ENCODE measurements at regions not wholly inside any gene's neighbourhood (a gene's known extent, or its start where the extent isn't known, plus 50 kb on each side); places are given as distances from the start of the nearest gene placed in this dataset.
"Not testable (repeated sequence)": the region's sequence is repeated elsewhere in the genome, so short reads cannot be mapped to it uniquely, and the experiment has no call there.

DNA sequence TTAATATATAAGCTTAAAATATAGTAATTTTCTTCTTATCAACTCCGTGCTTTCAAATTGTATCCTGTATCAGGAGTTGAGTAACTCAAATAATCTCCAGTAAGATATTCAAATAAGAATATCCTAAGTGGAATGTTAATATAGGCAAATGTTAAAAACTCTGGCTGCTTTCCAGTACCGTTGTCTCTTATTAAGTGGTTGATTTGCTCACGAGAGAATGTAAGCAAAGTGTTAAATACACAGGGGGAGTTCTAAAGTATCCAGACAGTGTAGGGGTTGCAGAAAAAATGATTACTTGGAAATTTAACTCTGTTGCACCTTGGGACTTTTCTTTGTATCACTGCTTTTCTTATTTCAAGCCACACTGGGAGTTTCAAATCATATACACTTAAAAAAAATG lies 478.9 kb upstream of the TBL1XR1 start:
- DNase-seq (ENCODE audit: low spot score): no peak

DNA sequence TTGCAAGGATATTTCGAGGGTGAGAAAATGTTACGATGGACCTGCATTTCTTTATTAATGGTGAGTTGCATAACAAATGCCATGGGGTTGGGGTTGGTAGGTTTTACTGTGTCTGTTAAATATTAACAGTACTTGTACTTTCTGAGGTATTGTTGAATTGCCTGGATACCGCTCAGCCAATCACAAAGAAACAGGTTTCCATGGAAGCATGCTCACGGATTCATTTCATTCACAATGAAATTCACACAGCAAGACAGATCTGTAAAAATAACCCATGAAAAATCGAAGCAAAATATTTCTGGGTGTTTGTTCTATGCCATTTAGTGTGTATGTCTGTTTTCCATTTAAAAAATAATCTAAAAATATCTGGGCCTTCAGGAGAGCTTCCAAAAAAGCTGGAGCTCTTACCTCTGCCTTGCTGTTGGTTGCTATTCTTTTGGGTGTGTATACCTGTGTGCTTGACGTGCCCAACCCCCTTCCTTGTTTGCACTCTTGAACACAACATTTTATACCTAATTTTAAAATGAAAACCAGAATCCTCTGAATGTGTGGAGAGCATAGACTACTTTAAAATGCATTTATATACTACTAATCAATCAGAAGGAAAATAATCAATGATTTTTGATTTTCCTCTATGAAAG lies 479.8 kb upstream of the TBL1XR1 start:
- DNase-seq (ENCODE audit: low spot score): no peak

DNA sequence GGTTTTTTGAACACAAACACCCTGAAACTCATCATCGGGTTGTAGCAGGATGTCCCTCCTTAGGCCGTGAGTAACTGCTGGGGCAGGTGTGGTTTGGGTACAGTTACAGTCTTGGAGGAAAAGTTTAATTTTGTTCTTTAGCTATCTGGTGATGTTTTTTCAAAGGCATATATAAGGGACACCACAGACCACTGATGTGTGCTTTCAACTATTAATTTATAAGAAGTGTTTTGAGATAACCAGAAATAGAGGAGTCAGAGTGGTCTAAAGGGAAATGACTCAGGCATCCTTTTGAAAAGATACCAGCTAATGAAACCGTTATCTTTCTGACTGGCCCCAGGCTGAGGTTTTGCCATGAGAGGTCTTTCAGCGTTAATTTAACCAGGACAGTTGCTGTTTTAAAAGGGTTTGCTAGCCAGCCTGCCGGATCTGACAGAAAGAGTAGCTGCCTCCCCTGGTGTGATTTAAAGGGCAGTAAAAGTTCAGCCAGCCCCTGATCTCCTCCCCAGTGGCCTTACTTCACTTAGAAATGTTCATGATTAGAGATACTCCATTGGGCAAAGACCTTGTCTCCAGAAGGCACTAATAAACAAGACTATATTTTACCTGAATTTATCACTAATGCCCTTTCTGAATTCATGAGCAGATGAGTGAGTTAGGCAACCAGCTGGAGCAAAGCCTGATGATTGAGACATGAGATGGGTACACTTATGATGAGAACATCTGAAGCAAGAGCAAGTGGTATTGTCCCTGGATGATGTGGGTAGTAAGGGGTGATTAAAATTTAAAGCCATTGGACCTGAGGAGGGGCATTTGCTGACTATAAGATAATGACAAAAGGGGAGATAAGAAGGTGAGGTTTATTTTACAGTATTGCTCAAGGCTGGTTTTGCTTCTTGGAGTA lies 482.5 kb upstream of the TBL1XR1 start:
- no peak for DNase-seq (ENCODE audit: low spot score)

DNA sequence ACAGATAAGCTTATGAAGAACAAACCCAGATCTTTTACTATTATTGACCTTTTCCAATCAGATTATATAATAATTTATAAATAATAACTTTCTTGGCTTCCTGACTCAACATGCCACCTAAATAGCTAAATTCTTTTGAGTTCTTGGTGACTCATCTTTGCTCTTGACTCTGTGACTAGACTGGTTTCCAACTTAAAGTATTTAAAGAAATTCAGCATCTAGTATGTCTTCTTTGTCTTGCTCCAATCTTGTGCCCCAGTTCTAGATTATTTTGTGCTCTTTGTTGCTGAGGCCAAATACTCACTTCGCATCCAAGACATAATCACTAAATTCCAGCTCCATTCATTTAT lies 483.2 kb upstream of the TBL1XR1 start:
- DNase-seq (ENCODE audit: low spot score): no peak

DNA sequence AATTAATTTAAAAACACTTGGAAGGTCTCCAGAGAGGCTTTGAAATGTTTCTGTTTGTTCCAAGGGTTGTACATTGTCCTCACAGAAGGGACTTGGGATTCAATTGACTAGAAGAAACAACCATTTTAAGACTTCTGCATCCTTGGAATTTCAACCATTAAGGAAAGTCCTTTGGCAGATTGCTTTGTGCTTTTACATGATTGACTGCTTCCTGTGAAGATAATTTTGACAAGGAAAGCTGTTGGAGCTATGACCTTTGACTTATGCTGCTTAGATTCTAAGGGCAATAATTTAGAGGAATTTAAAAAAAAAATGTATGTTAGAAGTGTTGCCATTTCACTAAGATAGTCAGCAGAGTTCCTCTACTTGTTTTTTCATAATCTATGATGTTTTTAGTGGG lies 483.9 kb upstream of the TBL1XR1 start:
- no peak for DNase-seq (ENCODE audit: low spot score)

DNA sequence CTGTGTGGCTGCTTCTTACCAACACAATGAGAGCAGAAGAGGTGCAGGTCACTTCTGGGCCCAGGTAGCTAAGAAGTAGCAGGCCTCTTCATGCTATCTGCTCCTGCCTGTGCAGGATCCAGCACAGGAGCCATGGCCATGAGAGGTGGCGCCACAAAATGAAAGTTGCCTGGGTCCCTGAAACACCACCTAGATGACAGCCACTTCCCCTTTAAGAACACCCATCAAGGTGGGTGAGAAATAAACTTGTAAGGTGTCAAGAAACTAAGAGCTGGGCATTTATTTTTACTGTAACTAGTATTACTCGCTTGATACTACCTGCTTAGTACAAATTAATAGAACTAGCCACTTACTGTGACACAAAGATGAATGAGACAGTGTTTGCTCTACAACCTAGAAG lies 484.6 kb upstream of the TBL1XR1 start:
- no peak for DNase-seq (ENCODE audit: low spot score)

DNA sequence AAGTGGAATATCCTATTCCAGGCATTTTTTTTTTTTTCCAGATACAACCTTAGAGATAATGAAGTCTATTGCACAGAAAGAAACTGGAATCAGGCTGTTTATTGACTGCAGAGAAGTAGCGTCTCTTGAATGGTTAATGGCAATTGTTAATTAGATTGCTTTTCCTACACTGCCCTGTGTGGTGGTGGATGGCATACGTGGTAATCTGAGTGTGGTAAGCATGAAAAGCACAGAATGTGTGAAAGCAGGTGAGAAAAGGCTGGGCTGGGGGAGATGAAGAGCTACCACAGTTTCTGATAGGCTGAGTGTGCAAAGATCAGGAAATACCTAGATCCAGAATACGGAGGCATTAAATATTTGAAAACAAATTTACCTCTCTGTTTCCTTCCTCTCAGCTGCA lies 486.3 kb upstream of the TBL1XR1 start:
- DNase-seq (ENCODE audit: low spot score): no peak

DNA sequence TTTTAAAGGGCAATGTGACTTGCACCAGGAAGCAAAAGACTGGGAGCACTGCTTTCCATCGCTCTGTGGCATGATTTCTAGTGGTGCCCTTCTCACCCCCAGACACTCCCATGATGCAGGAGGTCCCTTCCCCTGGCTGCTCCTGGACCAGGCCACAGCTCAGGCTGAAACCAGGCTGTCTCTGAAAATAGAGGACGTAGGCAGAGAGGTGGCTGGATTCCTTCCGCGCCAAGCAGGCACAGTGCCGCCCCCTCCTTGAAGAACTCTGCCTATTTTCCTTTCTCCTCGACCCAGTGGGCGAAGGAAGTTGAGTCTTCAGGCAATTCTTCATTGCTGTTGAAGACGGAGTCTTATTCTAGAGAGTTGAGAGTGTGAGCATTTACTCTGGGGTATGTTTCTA lies 489.4 kb upstream of the TBL1XR1 start:
- DNase-seq (ENCODE audit: low spot score): no peak

DNA sequence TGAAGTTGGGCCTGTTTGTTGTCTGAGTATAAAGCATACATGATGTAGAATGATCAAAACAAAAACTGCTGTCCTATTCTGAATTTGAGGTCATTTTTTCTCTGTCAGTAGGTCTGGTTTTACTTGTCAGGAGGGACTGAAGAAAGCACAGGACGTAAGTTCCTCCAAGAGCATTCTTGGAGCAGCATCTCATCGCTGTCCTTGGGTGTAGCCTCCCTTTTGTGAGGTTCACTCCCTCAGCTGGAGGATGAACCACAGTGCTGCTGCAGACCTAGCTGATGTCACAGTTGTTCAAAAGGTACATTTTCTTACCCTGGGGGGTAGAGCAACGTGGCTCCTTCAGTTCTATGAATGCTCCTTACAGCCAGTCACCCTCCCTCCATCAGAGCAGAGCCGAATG lies 490.0 kb upstream of the TBL1XR1 start:
- no peak for DNase-seq (ENCODE audit: low spot score)

DNA sequence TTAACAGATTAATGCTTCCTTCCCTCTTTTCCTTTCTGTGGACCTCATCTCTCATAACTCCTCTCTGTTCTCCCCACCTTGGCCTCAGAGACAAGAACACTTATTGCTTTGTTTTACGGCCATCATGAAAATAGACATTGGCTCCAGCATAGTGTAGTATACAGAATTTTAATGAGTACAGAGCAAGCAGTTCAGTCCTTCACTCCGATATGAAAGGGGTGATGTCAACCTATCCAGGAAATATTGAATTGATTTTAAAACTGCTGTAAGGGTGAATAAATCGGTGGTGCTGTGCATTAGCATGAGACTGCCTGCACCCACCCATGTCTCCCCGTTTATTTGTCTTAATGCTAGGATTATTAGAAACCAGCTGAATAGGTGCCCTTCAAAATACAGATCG lies 490.9 kb upstream of the TBL1XR1 start:
- DNase-seq (ENCODE audit: low spot score): no peak

DNA sequence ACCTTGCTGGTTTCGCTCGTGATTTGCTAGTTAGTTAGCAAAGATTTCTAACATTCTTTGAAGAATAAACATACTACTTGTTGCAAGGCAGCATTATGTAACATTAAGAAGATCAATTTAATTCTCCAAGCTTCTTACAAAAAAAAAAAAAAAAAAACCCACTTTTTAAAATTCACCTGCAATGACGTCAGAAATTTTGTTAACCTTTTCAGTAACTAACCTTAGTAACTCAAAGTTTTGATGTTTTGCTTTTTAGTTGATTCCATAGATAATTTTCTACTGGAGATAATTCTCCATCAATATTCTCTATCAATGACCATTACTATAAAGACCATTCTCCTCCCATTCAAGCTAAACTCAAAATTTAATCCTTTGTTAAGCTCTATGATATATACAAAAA lies 491.8 kb upstream of the TBL1XR1 start:
- DNase-seq (ENCODE audit: low spot score): no peak

DNA sequence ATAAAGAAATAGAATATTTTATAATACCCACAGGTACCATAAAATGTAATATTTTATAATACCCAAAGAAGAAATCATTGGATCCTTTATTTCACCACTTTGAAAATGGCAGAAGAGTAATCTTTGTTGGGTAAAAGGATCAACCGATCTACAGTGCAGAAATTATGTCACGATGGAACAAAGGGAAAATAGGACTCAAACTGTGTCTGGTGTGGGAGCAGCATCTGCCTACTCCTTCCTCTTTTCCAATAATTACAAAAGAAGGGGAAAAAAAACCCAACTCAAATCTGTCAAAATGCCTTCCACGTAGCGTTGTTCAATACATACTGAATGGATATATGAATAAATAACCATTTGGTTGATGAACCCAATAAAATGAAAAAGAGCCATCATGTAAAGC lies 492.6 kb upstream of the TBL1XR1 start:
- DNase-seq (ENCODE audit: low spot score): no peak

DNA sequence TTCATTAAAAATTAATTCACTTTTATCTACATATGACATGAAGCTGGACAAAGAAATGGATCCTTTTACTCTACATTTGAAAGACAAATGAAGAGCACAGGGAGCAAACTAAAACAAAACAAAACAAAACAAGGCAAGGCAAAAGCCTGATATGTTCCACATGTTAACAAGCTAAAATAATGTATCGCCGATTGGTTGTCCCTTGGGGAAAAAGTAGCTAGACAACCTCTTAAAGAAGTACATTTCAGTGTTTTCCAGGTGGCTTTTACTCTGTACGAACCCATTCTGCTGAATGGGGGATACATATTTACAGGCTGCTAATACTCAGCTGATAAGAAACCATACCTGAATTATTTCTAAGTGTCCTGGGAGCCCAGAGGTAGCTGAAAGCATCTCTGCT lies 493.0 kb upstream of the TBL1XR1 start:
- DNase-seq (ENCODE audit: low spot score): no peak

DNA sequence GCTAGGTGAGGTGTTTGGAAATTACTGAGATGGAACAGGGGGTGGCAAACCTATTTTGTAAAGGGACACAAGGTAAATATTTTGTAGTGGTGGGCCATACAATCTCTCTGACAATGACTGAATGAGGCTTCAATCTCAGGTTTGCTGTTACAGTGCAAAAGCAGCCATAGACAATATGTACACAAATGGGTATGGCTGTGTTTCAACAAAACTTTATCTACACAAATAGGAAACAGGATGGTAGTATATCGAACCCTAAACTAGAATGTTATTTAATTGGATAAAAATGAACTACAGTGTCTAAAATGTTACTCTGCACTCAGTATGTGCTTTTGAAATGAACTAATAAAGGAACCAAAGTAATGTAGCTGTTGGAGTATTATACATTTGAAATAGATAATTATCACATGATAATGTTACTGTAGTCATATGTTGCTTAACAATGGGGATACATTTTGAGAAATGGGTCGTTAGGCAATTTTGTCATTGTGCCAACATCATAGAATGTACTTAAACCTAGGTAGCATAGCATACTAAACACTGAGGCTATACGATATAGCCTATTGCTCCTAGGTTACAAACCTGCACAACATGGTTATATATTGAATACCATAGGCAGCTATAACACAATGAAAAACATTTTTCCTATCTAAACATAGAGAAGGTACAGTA lies 495.2 kb upstream of the TBL1XR1 start:
- DNase-seq (ENCODE audit: low spot score): no peak

DNA sequence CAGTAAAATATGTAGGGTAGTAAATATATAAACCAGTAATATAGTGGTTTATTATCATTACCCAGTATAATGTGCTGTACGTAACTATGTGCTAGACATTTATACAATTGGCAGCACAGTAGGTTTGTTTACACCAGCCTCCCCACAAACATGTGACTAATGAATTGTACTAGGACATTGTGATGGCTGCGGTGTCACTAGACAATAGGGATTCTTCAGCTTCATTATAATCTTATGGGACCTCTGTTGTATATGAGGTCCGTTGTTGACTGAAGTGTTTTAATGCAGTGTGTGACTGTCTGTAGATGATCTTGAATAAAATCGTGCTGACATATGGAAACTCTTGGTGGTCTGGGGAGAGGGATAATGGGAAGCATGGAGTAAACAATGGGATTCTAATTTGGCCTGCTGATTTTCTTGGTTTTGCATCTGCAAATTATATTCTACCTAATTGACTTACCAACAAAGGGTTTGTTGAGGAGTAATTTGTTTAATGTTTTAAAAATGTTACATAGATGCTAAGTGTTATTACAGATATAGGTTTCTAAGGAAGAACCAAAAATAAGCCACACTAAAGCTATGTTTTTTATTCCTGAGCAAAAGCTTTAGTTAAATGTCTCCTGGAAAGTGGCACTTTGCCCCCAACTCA lies 496.5 kb upstream of the TBL1XR1 start:
- DNase-seq (ENCODE audit: low spot score): no peak

DNA sequence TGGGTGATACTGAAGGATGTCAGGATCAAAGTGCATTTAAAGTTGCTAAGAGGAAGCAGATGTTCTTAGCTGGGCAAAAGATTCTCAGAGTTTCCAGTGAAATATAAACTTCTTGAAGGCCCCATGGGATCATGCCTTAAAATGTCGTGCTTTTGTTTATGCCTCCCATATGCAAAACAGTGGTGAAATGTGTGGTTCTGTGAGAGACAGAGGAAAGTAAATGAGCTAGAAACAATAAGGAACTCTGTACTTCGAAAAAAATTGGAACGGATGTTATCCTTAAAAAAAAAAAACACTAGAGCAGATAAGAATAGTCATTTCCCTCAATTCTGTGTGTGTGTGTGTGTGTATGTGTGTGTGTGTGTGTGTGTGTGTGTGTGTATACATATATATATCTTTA lies 497.0 kb upstream of the TBL1XR1 start:
- no peak for DNase-seq (ENCODE audit: low spot score)

DNA sequence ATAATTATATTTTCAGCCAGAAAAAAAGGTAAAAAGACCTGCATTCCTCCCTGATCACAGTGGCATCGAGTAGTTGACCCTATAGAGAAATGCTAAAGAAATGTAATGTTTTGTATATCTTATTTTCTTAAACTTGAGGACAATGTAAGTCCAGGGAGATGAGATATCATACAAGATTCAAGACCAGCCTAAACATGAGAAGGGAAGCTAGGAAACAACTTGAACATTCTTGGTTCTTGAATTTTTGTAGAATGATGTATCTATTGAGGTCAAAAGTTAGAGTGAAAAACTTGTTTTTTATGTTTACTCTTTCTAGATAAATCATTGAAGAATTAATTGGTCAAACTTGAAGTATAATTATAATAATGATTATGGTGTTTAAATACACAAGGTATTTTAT lies 497.7 kb upstream of the TBL1XR1 start:
- DNase-seq (ENCODE audit: low spot score): no peak

DNA sequence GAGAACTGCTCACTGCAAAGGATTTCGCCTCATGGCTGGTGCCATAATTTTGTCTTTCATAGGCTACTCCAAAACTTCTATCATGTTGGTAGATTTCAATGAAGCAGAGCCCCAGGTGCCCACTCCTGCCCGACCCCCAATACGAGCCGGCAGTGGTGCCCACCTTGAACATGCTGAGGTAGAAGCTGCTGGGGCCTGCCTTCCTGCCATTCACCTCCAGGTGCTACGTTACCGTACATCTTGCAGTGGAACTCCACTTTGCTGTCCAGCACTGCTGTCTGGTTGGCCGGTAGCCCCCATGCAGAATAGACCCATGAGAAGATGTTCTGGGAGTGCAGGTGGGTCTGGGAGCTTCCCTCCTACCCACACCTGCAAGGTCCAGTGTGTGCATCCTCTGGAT lies 502.8 kb upstream of the TBL1XR1 start:
- DNase-seq (ENCODE audit: low spot score): no peak

DNA sequence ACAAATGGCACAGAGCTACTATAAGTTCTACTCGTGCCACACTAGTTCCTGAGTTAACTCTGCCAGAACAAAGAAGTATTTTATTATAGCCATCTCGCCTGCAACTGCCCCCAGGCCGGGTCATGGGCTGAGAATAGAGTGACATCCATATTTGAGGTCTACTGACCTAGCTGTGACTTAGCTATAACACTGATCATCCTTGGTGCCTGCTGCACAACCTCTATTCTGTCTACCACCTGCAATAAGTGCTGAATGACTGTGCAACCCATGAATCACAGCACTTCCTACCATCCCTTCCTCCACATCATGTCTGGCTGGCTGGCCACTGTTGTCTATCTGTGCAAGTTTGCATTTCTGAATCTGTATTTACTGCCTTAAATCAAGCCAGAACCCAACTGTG lies 506.5 kb upstream of the TBL1XR1 start:
- no peak for DNase-seq (ENCODE audit: low spot score)

DNA sequence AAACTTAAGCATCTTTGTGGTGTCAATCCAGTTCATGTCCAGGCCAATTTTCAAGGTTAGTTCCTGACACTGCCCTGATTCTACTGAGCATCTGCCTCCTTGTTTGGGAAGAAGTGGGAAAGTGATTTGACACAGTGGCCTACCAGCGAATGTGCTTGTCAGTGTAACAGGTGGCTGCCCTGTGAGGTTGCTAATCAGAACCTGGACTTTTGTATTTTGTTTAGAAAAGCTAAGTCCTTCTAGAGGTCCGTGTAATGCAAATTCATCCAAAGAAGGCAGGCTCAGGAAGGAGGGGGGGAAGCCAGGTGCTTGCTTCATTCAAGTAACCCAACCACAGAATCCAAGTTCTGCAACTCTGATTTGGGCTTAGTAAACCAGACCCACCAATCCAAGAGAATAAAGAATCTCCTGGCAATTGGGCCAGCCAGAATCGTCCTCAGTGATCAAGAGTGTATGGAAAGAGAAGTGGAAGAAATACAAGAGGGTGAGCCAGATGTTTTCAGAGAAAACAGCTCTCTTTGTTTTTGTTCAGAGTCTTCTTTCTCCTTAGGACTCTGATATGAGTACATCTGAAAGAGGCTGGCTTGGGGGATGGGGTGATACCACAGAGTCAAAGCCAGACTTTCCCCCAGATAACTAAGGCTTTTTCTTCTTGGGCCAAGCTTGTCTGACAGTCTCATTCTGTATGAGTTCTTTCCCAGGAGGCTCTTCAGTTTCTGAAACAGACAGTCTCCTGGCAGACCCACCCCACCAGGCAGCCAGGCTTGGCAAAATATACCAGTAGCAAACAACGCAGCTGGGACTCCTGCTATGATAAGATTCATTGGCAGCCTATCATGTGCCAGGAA lies 508.9 kb upstream of the TBL1XR1 start:
- no peak for DNase-seq (ENCODE audit: low spot score)

DNA sequence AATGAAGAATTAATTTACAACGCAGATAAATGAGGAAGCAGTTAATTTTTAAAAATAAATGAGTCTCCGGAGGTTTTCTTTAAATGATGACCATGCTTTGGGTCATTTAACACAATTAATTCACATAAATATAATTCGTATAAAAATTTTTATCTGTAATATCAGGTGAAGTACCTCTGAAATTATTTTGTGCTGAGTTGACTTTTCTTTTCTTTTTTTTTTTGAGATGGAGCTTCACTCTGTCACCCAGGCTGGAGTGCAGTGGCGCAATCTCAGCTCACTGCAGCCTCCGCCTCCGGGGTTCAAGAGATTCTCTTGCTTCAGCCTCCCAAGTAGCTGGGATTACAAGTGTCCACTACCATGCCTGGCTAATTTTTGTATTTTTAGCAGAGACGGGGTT lies 512.2 kb upstream of the TBL1XR1 start:
- DNase-seq (ENCODE audit: low spot score): not testable (repeated sequence)

DNA sequence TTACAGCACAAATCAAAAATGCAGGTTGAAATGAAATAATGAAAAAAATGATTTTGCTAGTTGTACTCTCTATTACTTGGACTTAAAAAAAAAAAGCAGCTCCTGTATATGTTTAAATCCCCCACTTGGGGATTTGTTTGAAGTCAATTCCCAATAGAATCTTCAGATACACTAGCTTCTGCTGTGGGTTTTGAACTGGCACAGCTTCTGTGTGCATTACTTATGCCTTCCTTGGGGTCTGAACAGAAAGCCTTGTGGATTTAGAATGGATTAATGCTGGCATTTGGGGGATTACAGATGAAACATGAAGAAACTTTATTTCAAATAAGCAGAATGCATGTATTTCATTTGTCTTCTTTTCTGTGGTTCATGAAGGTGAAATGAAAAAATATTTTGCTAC lies 513.2 kb upstream of the TBL1XR1 start:
- no peak for DNase-seq (ENCODE audit: low spot score)

All from HuH-7.5 (cell line).